GM12891 (cell line): ENCODE measurements at regions not wholly inside any gene's neighbourhood (a gene's known extent, or its start where the extent isn't known, plus 50 kb on each side); places are given as distances from the start of the nearest gene placed in this dataset.

Source experiments
- DNase-seq: peaks from one replicate; pipeline ENCODE4 v3.0.0; 2011; ENCODE audit warnings: low spot score; ENCODE audit not compliant: insufficient read length
- FAIRE-seq: peaks from 2 replicates; lab custom pipeline; 2011; peaks lifted over from hg19 to GRCh38; lab: Jason Lieb, UNC
- PAX5 ChIP-seq: IDR thresholded peaks from 2 replicates; pipeline ENCODE4 v1.6.1; 2011; ENCODE audit warnings: low read length, moderate library complexity, mild to moderate bottlenecking; ENCODE audit not compliant: insufficient read depth, severe bottlenecking
- POLR2A ChIP-seq: IDR thresholded peaks from 2 replicates; pipeline ENCODE4 v1.6.1; 2011; ENCODE audit warnings: low read depth, low read length, control low read depth
- POLR2AphosphoS5 ChIP-seq: IDR thresholded peaks from 2 replicates; pipeline ENCODE4 v1.6.1; 2011; ENCODE audit warnings: low read depth, low read length, control low read depth
- POU2F2 ChIP-seq: IDR thresholded peaks from 2 replicates; pipeline ENCODE4 v1.6.1; 2011; ENCODE audit warnings: low read depth, mild to moderate bottlenecking, control low read depth, low read length, moderate library complexity
- SPI1 ChIP-seq: IDR thresholded peaks from 2 replicates; pipeline ENCODE4 v1.6.1; 2011; ENCODE audit warnings: low read depth, low read length, control low read depth
- TAF1 ChIP-seq: IDR thresholded peaks from 2 replicates; pipeline ENCODE4 v1.6.1; 2011; ENCODE audit warnings: low read depth, low read length, control low read depth

DNA sequence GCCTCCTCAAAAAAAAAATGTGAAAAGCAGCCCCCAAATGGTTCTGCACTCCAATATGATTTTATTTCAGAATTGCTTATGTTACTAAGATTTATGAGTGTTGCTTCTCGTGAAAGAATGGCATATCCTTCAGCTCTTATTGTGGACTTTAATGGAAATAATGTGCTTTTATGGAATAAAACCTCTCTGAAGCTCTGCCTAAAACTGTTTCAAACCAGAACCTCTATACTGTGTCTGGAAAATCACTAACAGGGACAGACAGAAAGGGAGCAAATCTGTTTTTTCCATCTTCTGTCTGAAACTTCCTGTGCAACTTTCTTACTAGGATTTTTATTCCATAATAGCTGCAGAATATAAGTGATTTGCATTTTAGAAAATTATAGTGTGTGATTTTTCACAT is 493.1 kb downstream of the ANKRD50 start:
- FAIRE-seq (no peak), DNase-seq (no peak)
- TF ChIP-seq TAF1 = no peak
- no peak for TF ChIP-seq POLR2A
- TF ChIP-seq POU2F2 = no peak
- TF ChIP-seq POLR2AphosphoS5 = no peak
- TF ChIP-seq SPI1 = no peak
- TF ChIP-seq PAX5 = no peak

DNA sequence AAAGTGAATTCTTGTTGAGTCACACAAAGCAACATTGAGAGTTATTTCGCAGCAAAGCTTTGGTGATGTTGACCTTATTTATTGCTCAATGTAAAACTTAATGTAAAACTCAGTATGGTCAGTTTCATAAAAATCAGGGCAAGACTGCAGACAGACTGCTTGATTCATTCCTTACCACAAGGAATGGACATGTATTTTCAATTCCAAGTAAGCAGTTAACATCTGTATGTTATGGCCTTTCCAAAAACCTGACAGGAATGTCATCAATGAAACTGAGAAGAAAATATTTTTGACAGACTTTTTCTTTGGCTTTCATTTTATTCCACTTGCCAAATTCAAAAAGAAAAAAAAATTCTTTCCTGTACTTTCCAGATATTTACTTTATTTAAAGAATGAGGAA is 488.3 kb downstream of the ANKRD50 start:
- FAIRE-seq (no peak), DNase-seq (no peak)
- TF ChIP-seq POU2F2 (no peak), SPI1 (no peak), POLR2A (no peak), POLR2AphosphoS5 (no peak), PAX5 (no peak), TAF1 (no peak)

DNA sequence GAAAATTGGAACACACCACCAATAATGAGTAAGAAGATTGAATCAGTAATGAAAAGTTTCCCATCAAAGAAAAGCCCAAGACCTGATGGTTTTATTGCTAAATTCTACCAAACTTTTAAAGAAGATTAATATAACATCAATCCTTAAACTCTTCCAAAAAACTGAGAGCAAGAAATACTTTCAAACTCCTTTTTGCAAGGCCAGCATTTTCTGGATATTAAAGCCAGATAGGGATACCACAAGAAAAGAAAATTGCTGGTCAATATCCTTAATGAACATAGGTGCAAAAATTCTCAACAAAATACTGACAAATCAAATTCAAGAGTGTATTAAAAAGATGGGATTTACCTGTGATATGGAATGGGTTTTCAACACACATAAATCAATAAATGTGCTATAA is 484.6 kb downstream of the ANKRD50 start:
- DNase-seq = no peak
- no peak for TF ChIP-seq POU2F2
- no peak for TF ChIP-seq POLR2A
- TF ChIP-seq SPI1 = no peak
- TF ChIP-seq TAF1 = no peak
- no peak for TF ChIP-seq POLR2AphosphoS5
- no peak for TF ChIP-seq PAX5
- FAIRE-seq = no peak

DNA sequence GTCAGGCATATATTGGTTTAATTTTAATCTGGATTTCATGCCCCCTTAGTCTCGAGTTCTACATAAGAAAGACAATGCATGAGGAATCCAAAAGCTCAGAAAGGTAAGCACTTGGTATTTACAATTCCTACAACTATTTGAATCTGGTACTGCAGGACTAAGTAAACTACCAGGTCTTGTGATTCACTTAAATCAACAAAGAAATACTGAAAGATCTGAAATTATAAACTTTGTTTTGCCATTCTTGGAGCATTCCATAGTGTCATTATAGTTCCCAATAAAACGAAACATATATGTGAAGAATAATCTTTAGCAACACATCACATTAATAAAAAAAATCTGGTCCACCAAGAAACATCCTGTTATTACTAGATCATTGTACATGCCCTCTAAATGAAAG is 482.3 kb downstream of the ANKRD50 start:
- no peak for DNase-seq
- TF ChIP-seq POLR2AphosphoS5 (no peak), POLR2A (no peak), POU2F2 (no peak), PAX5 (no peak)
- no peak for FAIRE-seq

DNA sequence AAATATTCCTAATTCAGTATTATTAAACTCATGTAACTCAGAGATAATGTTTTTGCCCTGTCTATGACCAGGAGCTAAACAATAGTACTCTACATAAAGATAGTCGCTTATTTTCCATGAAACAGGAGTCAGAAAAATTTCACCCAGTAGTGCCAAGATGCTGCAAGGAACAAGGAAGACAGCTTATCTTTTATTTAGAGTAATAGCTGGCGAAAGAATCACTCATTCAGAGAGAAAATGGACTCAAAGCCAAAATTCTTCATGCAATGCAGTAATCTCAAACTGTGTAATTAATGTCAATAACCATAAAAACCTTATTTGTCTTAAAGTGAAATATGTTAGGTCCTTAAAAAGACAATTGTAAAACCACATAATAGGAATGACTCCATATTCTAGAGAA is 477.8 kb downstream of the ANKRD50 start:
- DNase-seq (no peak), FAIRE-seq (no peak)
- TF ChIP-seq PAX5 = no peak
- TF ChIP-seq POU2F2 = no peak
- TF ChIP-seq SPI1 = no peak
- no peak for TF ChIP-seq POLR2AphosphoS5
- TF ChIP-seq POLR2A = no peak
- no peak for TF ChIP-seq TAF1

DNA sequence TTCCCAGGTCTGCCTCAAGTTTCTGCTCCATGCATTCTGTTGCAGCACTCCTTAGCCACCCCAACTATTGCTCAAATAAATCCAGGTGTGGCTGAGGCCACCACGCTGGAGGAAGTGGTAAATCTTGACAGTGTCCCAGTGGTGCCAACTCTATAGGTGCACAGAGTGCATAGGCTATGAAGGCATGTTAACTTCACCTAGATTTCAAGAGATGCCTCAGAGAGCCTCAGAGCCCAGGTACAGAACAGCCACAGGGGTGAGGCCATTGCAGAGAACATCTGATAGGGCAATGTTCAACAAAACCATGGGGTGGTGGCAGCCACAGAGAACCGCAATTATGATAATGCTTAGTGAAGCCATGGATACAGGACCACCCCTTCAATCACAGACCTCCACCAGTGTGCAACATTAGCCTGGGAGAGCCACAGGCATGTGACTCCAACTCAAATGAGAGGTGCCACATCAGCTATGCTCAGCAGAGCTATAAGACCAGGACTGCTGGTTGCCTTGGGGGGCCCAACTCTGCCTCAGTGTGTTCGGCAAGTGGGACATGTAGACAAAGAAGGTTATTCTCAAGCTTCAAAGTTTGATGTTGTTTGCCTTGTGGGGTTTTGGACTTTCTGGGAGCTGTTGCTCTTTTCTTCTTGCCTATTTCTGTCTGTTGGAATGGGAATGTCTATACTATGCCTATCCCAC is 468.7 kb downstream of the ANKRD50 start:
- FAIRE-seq (no peak), DNase-seq (no peak)
- TF ChIP-seq POLR2AphosphoS5 = no peak

DNA sequence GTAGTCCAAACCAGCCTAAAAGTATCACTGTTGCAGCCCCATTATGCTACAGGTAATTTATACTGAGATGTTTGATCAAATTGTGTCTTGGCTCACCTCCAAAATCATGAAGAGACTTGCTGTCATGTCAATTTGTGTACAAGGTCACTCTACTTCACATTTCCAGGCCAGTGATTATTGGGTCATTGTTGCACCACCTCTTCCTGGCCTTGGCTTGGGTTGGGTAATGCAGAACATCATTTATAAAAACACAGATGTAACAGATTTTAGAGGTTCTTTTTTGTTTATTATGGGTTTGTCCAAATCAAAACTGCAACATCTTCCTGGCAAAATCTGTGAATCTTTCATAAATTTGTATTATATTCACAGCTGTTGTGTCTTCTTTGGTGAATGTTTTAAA is 459.5 kb downstream of the ANKRD50 start:
- no peak for DNase-seq

DNA sequence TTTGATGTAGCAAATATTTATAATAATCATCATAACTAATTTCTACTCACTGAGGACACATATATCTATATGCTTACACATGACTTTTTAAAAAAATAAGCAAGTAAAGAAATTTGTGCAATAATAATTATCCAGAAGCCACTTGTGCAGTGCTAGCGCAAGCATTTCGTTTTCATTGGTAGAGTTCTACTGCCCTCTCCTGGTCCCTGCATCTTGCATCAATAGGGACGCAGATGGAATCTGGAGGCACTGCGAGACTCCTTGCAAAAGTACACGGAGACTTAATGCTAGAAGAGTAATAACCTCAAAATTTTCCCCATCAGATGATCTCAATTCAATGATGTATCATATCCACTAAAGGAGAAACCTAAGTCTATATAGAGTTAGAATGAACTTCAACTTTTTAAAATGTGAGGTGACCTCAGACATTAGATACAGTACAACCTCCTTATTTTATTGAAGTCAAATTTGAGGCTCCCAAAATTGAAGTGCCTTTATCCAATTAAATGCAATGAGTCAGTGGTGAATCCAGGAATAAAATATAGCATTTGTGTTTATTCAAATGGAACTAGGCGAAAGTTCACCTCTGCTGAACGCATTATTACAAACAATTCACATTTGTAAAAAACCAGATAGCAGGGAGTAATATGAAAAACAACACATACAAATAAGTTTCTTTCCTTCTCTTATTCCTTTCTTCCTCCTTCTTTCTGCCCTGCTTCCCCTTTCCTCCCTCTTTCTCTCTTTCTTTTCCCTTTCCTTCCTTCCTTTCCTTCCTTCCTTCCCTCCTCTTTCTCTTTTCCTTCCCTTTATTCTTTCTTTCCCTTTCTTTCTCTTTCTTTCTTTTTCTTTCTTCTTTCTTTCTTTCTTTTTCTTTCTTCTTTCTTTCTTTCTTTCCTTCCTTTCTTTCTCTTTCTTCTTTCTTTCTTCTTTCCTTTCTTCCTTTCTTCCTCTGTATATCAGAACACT is 450.0 kb downstream of the ANKRD50 start:
- no peak for TF ChIP-seq PAX5
- TF ChIP-seq POU2F2 = no peak
- TF ChIP-seq SPI1 = no peak
- no peak for TF ChIP-seq POLR2AphosphoS5
- TF ChIP-seq POLR2A = no peak
- TF ChIP-seq TAF1 = no peak
- FAIRE-seq (peak; percentile 20), DNase-seq (peak; percentile 4)

More for the DNA sequence above, 459.5 kb downstream of the ANKRD50 start:
- FAIRE-seq = no peak
- TF ChIP-seq SPI1 (no peak), PAX5 (no peak), POLR2AphosphoS5 (no peak), POLR2A (no peak), POU2F2 (no peak), TAF1 (no peak)

DNA sequence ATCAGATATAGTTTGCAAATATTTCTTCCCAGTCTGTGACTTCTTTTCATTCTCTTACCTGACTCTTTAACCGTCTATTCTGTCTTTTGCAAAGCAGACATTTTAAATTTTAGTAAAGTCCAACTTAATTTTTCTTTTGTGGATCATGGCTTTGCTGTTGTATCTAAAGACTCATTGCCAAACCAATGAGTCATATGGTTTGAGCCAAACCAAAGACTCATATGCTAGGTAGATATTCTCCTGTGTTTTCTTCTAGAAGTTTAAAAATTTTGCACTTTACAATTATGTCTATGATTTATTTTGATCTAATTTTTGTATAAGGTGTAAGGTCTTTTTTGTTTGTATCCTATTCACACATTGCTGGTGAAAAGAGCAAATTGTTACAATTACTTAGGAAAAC is 446.8 kb downstream of the ANKRD50 start:
- DNase-seq (no peak), FAIRE-seq (no peak)
- TF ChIP-seq TAF1 (no peak), POLR2A (no peak), PAX5 (no peak), POLR2AphosphoS5 (no peak), SPI1 (no peak), POU2F2 (no peak)

DNA sequence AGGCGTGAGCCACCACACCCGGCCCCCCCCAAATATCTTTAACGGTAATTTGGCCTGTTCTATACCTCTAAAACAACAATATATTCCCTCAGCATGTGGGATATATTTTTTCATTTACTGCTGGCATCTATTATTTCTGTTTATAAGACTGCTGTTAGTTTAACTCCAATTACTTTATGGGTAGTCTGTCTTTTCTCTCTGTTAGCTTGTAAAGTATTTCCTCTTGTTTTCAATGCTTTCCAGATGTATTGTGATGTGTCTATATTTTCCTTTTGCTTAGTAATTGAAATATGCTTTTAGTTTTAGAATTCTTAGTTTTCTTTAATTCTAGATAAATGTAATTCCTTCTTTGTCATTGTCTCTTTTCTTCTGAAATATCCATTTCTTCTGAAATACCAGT is 445.8 kb downstream of the ANKRD50 start:
- FAIRE-seq = no peak
- TF ChIP-seq PAX5 (no peak), POLR2A (no peak), POLR2AphosphoS5 (no peak), TAF1 (no peak), SPI1 (no peak), POU2F2 (no peak)

More for the DNA sequence above, 445.8 kb downstream of the ANKRD50 start:
- DNase-seq = no peak
